ENCODE measurements at regions not wholly inside any gene's neighbourhood (a gene's known extent, or its start where the extent isn't known, plus 50 kb on each side); places are given as distances from the start of the nearest gene placed in this dataset.

DNA sequence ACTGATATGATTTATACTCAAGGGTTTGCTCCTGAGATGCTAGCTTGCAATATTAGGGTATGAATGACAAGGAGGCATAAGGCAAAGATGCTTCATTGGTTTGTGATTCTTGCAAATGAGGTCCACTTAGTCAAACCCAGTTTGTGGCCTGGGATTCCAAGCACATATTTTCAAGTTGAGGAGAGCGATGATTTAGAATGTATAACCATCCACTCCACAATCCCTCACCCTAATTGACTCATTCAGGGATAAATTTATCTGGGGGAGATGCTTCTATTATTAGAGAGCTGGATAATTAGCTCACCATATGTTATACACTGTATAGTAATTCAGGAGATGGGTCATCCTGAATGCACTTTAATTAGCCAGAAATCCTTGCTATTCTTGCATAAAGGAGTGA is 118.3 kb upstream of the PUDP start:
- Histone ChIP-seq H3K4me3 (ENCODE audit: low read depth in 1 of 2, low read length in 2 of 2) (no peak overlapping the region), H3K9me3 (ENCODE audit: control insufficient read depth in 1 of 2, low read length in 2 of 2) (no peaks in the 10 kb centered on the region), H3K36me3 (ENCODE audit: control insufficient read depth in 1 of 2, insufficient read depth in 2 of 2, low read length in 2 of 2) (no peaks in the 10 kb centered on the region), H3K27ac (ENCODE audit: low read depth, low read length) (no peak overlapping the region), H3K4me1 (ENCODE audit: control insufficient read depth in 1 of 2, insufficient read depth in 2 of 2, low read length in 2 of 2) (no peaks in the 10 kb centered on the region), H3K27me3 (ENCODE audit: control insufficient read depth in 1 of 2, insufficient read depth in 2 of 2, low read length in 2 of 2) (no peaks in the 10 kb centered on the region), H3K9ac (ENCODE audit: low read depth in 1 of 2, low read length in 2 of 2) (no peak overlapping the region)

GRCh38 chrX:7264399-7264798 is 116.4 kb upstream of the PUDP start:
- H3K4me1 ChIP-seq (ENCODE audit: control insufficient read depth in 1 of 2, insufficient read depth in 2 of 2, low read length in 2 of 2) = no peaks in the 10 kb centered on the region
- no peak overlapping the region for H3K27ac ChIP-seq (ENCODE audit: low read depth, low read length)
- H3K27me3 ChIP-seq (ENCODE audit: control insufficient read depth in 1 of 2, insufficient read depth in 2 of 2, low read length in 2 of 2) = no peaks in the 10 kb centered on the region
- no peak overlapping the region for H3K4me3 ChIP-seq (ENCODE audit: low read depth in 1 of 2, low read length in 2 of 2)
- no peaks in the 10 kb centered on the region for H3K9me3 ChIP-seq (ENCODE audit: control insufficient read depth in 1 of 2, low read length in 2 of 2)
- H3K36me3 ChIP-seq (ENCODE audit: control insufficient read depth in 1 of 2, insufficient read depth in 2 of 2, low read length in 2 of 2) = no peaks in the 10 kb centered on the region
- no peak overlapping the region for H3K9ac ChIP-seq (ENCODE audit: low read depth in 1 of 2, low read length in 2 of 2)

GRCh38 chrX:7263961-7264360 is 116.0 kb upstream of the PUDP start:
- no peaks in the 10 kb centered on the region for H3K36me3 ChIP-seq (ENCODE audit: control insufficient read depth in 1 of 2, insufficient read depth in 2 of 2, low read length in 2 of 2)
- H3K4me1 ChIP-seq (ENCODE audit: control insufficient read depth in 1 of 2, insufficient read depth in 2 of 2, low read length in 2 of 2) = no peaks in the 10 kb centered on the region
- no peaks in the 10 kb centered on the region for H3K9me3 ChIP-seq (ENCODE audit: control insufficient read depth in 1 of 2, low read length in 2 of 2)
- no peak overlapping the region for H3K9ac ChIP-seq (ENCODE audit: low read depth in 1 of 2, low read length in 2 of 2)
- no peak overlapping the region for H3K27ac ChIP-seq (ENCODE audit: low read depth, low read length)
- H3K4me3 ChIP-seq (ENCODE audit: low read depth in 1 of 2, low read length in 2 of 2) = no peak overlapping the region
- H3K27me3 ChIP-seq (ENCODE audit: control insufficient read depth in 1 of 2, insufficient read depth in 2 of 2, low read length in 2 of 2) = no peaks in the 10 kb centered on the region

DNA sequence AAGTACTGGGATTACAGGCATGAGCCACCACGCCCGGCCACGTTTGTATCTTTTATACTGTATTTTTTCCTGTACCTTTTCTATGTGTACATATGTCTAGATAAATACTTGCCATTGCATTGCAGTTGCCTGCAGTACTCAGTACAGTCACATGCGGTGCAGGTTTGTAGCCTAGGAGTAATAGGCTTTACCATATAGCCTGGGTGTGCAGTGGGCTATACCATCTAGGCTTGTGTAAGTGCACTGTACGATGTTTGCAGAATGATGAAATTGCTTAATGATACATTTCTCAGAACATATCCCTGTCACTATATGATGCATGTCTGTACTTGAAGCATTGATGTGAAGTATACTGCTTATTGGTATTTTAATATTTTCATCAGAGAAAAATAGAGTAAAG is 115.4 kb upstream of the PUDP start:
- H3K4me1 ChIP-seq (ENCODE audit: control insufficient read depth in 1 of 2, insufficient read depth in 2 of 2, low read length in 2 of 2) = no peaks in the 10 kb centered on the region
- H3K9me3 ChIP-seq (ENCODE audit: control insufficient read depth in 1 of 2, low read length in 2 of 2) = no peaks in the 10 kb centered on the region
- no peak overlapping the region for H3K27ac ChIP-seq (ENCODE audit: low read depth, low read length)
- no peak overlapping the region for H3K4me3 ChIP-seq (ENCODE audit: low read depth in 1 of 2, low read length in 2 of 2)
- no peak overlapping the region for H3K9ac ChIP-seq (ENCODE audit: low read depth in 1 of 2, low read length in 2 of 2)
- H3K36me3 ChIP-seq (ENCODE audit: control insufficient read depth in 1 of 2, insufficient read depth in 2 of 2, low read length in 2 of 2) = no peaks in the 10 kb centered on the region
- no peaks in the 10 kb centered on the region for H3K27me3 ChIP-seq (ENCODE audit: control insufficient read depth in 1 of 2, insufficient read depth in 2 of 2, low read length in 2 of 2)

- no peak overlapping the region for H3K9ac ChIP-seq (ENCODE audit: low read depth in 1 of 2, low read length in 2 of 2)
- H3K27ac ChIP-seq (ENCODE audit: low read depth, low read length) = no peak overlapping the region
- no peaks in the 10 kb centered on the region for H3K4me1 ChIP-seq (ENCODE audit: control insufficient read depth in 1 of 2, insufficient read depth in 2 of 2, low read length in 2 of 2)
- H3K9me3 ChIP-seq (ENCODE audit: control insufficient read depth in 1 of 2, low read length in 2 of 2) = no peaks in the 10 kb centered on the region
- H3K36me3 ChIP-seq (ENCODE audit: control insufficient read depth in 1 of 2, insufficient read depth in 2 of 2, low read length in 2 of 2) = no peaks in the 10 kb centered on the region
- no peak overlapping the region for H3K4me3 ChIP-seq (ENCODE audit: low read depth in 1 of 2, low read length in 2 of 2)
- no peaks in the 10 kb centered on the region for H3K27me3 ChIP-seq (ENCODE audit: control insufficient read depth in 1 of 2, insufficient read depth in 2 of 2, low read length in 2 of 2)
Observed at GRCh38 chrX:7262551-7262950, 114.6 kb upstream of the PUDP start.

DNA sequence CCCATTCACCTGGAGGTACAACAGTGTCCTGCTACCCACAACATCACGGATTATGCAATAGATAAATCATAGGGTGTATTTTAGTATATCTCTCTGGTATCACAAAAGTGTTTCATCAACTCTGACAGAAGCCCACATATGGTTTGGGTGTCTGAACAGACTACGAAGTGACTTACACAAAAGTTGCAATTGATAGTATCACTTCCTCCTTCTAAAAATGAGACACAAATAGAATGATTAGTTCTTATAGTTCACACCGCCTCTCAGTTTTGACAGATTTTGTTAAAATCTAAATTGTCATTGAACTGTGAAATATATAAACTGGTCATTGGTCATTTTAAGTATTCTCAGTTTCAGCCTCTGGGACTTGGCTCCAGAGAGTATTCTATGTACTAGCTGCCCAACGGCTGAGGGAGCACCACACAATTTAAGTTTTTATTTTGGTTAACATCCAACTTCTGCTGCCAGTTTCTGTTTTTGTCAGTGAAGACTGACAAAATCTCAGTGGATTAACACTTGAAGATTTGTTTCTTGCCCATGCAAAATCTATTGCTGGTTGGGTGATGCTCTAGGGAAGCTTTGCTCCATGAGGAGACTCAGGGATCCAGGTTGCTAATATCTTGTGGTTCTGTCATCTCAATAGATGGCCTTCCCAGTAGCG is 113.8 kb upstream of the PUDP start:
- no peak overlapping the region for H3K4me3 ChIP-seq (ENCODE audit: low read depth in 1 of 2, low read length in 2 of 2)
- no peaks in the 10 kb centered on the region for H3K9me3 ChIP-seq (ENCODE audit: control insufficient read depth in 1 of 2, low read length in 2 of 2)
- no peak overlapping the region for H3K9ac ChIP-seq (ENCODE audit: low read depth in 1 of 2, low read length in 2 of 2)
- H3K27me3 ChIP-seq (ENCODE audit: control insufficient read depth in 1 of 2, insufficient read depth in 2 of 2, low read length in 2 of 2) = no peaks in the 10 kb centered on the region
- H3K27ac ChIP-seq (ENCODE audit: low read depth, low read length) = no peak overlapping the region
- H3K36me3 ChIP-seq (ENCODE audit: control insufficient read depth in 1 of 2, insufficient read depth in 2 of 2, low read length in 2 of 2) = no peaks in the 10 kb centered on the region
- no peaks in the 10 kb centered on the region for H3K4me1 ChIP-seq (ENCODE audit: control insufficient read depth in 1 of 2, insufficient read depth in 2 of 2, low read length in 2 of 2)

GRCh38 chrX:7254144-7254543 is 106.2 kb upstream of the PUDP start:
- no peaks in the 10 kb centered on the region for H3K9me3 ChIP-seq (ENCODE audit: control insufficient read depth in 1 of 2, low read length in 2 of 2)
- no peak overlapping the region for H3K4me3 ChIP-seq (ENCODE audit: low read depth in 1 of 2, low read length in 2 of 2)
- no peaks in the 10 kb centered on the region for H3K4me1 ChIP-seq (ENCODE audit: control insufficient read depth in 1 of 2, insufficient read depth in 2 of 2, low read length in 2 of 2)
- no peak overlapping the region for H3K27ac ChIP-seq (ENCODE audit: low read depth, low read length)
- H3K36me3 ChIP-seq (ENCODE audit: control insufficient read depth in 1 of 2, insufficient read depth in 2 of 2, low read length in 2 of 2) = no peaks in the 10 kb centered on the region
- no peaks in the 10 kb centered on the region for H3K27me3 ChIP-seq (ENCODE audit: control insufficient read depth in 1 of 2, insufficient read depth in 2 of 2, low read length in 2 of 2)
- no peak overlapping the region for H3K9ac ChIP-seq (ENCODE audit: low read depth in 1 of 2, low read length in 2 of 2)

DNA sequence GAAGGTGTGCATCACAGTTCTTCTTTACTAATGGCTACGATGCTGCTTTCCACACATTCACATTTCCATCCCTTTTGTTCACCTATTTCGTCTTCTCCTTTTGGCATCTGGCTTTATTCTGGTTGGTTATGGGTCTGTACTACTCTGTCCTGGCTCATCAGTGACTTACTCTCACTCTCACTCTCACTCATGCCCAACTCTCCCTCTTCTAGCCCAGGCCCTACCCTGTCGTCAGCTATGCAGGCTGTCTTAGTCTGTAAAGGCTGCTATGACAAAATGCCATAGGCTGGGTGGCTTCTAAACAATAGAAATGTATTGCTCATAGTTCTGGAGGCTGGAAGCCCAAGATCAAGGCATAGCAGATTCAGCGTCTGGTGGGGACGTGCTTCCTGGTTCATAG is 105.6 kb upstream of the PUDP start:
- H3K9ac ChIP-seq (ENCODE audit: low read depth in 1 of 2, low read length in 2 of 2) = no peak overlapping the region
- no peak overlapping the region for H3K4me3 ChIP-seq (ENCODE audit: low read depth in 1 of 2, low read length in 2 of 2)
- no peaks in the 10 kb centered on the region for H3K36me3 ChIP-seq (ENCODE audit: control insufficient read depth in 1 of 2, insufficient read depth in 2 of 2, low read length in 2 of 2)
- H3K9me3 ChIP-seq (ENCODE audit: control insufficient read depth in 1 of 2, low read length in 2 of 2) = no peaks in the 10 kb centered on the region
- no peaks in the 10 kb centered on the region for H3K4me1 ChIP-seq (ENCODE audit: control insufficient read depth in 1 of 2, insufficient read depth in 2 of 2, low read length in 2 of 2)
- no peak overlapping the region for H3K27ac ChIP-seq (ENCODE audit: low read depth, low read length)
- no peaks in the 10 kb centered on the region for H3K27me3 ChIP-seq (ENCODE audit: control insufficient read depth in 1 of 2, insufficient read depth in 2 of 2, low read length in 2 of 2)

DNA sequence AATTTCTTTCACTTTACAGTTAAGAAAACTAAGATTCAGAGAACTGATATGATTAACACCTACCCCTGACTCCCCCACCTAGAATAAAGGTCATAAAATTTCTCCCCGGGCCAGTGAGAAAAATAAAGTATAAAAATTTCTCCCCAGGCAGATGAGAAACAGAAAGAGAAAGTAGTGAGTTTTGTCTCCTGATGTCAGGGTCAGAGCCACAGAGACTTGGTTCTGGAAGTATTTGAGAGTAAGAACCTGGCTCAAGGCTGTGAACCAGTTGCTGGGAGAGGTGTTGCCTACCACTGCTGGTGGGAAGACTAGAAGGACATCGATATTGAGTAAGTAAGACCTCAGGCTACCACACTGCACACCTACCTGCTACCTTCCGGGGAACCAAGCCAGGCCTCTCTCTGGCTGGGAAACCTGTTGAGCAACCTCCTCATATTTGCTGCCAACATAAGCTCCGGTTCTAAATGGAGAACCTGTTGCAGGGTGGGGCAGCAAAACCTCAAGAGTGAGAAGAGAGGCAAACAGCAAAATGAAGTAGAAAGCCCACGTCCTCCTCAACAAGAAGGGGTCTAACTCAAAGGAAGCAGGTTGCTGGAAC is 104.2 kb upstream of the PUDP start:
- H3K27me3 ChIP-seq (ENCODE audit: control insufficient read depth in 1 of 2, insufficient read depth in 2 of 2, low read length in 2 of 2) = no peaks in the 10 kb centered on the region
- no peak overlapping the region for H3K27ac ChIP-seq (ENCODE audit: low read depth, low read length)
- H3K4me3 ChIP-seq (ENCODE audit: low read depth in 1 of 2, low read length in 2 of 2) = peak overlapping the region; percentile 10 to 50

DNA sequence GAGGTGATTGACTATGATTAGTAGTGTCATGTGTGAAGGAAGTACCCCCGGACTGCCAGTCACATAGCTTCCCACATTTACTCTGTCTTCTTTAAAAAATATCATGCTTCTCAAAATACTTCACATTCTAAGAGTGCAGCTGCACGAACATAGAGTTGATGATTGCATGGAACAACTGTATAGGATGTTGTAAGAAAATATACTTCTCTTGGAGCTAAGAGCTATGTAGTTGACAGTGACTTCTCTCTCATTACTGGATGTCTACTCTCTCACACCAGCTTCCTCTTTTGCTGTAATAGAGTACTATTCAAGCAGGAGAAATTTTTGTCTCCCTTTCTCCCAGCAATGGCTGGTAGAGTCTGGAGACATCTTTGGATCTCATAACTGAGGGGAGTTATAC is 99.4 kb upstream of the PUDP start:
- H3K36me3 ChIP-seq (ENCODE audit: control insufficient read depth in 1 of 2, insufficient read depth in 2 of 2, low read length in 2 of 2) = no peaks in the 10 kb centered on the region
- no peak overlapping the region for H3K9ac ChIP-seq (ENCODE audit: low read depth in 1 of 2, low read length in 2 of 2)
- H3K4me1 ChIP-seq (ENCODE audit: control insufficient read depth in 1 of 2, insufficient read depth in 2 of 2, low read length in 2 of 2) = no peaks in the 10 kb centered on the region
- H3K4me3 ChIP-seq (ENCODE audit: low read depth in 1 of 2, low read length in 2 of 2) = no peak overlapping the region
- H3K27ac ChIP-seq (ENCODE audit: low read depth, low read length) = no peak overlapping the region
- H3K9me3 ChIP-seq (ENCODE audit: control insufficient read depth in 1 of 2, low read length in 2 of 2) = no peaks in the 10 kb centered on the region
- H3K27me3 ChIP-seq (ENCODE audit: control insufficient read depth in 1 of 2, insufficient read depth in 2 of 2, low read length in 2 of 2) = no peaks in the 10 kb centered on the region

More for the DNA sequence above, 104.2 kb upstream of the PUDP start:
- H3K9me3 ChIP-seq (ENCODE audit: control insufficient read depth in 1 of 2, low read length in 2 of 2) = no peaks in the 10 kb centered on the region
- H3K4me1 ChIP-seq (ENCODE audit: control insufficient read depth in 1 of 2, insufficient read depth in 2 of 2, low read length in 2 of 2) = no peaks in the 10 kb centered on the region
- no peaks in the 10 kb centered on the region for H3K36me3 ChIP-seq (ENCODE audit: control insufficient read depth in 1 of 2, insufficient read depth in 2 of 2, low read length in 2 of 2)
- H3K9ac ChIP-seq (ENCODE audit: low read depth in 1 of 2, low read length in 2 of 2) = no peak overlapping the region

All from duodenal mucosa (tissue), 2 donors.